ENCODE measurements at regions not wholly inside any gene's neighbourhood (a gene's known extent, or its start where the extent isn't known, plus 50 kb on each side); places are given as distances from the start of the nearest gene placed in this dataset.

DNA sequence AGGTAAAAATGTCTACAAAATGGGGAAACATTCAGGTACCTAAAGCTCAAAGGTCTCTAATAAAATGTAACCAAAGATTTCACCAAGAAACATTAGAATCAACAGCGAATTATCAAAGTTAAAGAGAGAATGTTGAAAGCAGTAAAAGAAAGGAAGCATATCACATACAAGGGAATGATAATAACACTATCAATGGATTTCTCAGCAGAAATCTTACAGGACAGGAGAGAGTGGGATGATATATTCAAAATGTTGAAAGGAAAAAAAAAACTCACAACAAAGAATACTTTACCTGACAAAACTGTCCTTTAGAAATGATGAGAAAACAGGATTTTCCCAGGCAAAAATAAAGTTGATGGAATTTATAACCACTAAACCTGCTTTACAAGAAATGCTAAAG, 591.2 kb upstream of the POU3F3 start:
- Histone ChIP-seq H3K4me3 (no peak overlapping the region), H3K4me2 (no peak overlapping the region), H3K9me2 (ENCODE audit: insufficient read depth) (no peaks in the 10 kb centered on the region), H3K27me3 (ENCODE audit: insufficient read depth) (no peaks in the 10 kb centered on the region), H3K4me1 (ENCODE audit: insufficient read depth) (no peaks in the 10 kb centered on the region), H3F3A (replicated peaks; ENCODE audit: low read depth) (no peaks in the 10 kb centered on the region), H3K36me3 (ENCODE audit: insufficient read depth) (peaks cover 3% of the 10 kb centered on the region; the same call in 1 of the 2 replicates), H2AFZ (no peak overlapping the region), H3K27ac (ENCODE audit: low read depth) (no peak overlapping the region), H4K20me1 (replicated peaks; ENCODE audit: insufficient read depth) (no peaks in the 10 kb centered on the region), H3K79me2 (replicated peaks; ENCODE audit: insufficient read depth) (no peaks in the 10 kb centered on the region)
- TF ChIP-seq ZNF331 (CRISPR knock-in tag; IDR thresholded peaks at IDR 0.05; ENCODE audit: low read depth) (no peak), CREB1 (CRISPR knock-in tag; IDR thresholded peaks at IDR 0.05; ENCODE audit: low read depth) (no peak), POLR2AphosphoS5 (IDR thresholded peaks at IDR 0.05; ENCODE audit: low read depth) (no peak), JUNB (IDR thresholded peaks at IDR 0.05; ENCODE audit: unreplicated experiment) (no peak), STAT1 (IDR thresholded peaks at IDR 0.05; ENCODE audit: unreplicated experiment) (no peak)
- TF ChIP-seq, protein P1, sequence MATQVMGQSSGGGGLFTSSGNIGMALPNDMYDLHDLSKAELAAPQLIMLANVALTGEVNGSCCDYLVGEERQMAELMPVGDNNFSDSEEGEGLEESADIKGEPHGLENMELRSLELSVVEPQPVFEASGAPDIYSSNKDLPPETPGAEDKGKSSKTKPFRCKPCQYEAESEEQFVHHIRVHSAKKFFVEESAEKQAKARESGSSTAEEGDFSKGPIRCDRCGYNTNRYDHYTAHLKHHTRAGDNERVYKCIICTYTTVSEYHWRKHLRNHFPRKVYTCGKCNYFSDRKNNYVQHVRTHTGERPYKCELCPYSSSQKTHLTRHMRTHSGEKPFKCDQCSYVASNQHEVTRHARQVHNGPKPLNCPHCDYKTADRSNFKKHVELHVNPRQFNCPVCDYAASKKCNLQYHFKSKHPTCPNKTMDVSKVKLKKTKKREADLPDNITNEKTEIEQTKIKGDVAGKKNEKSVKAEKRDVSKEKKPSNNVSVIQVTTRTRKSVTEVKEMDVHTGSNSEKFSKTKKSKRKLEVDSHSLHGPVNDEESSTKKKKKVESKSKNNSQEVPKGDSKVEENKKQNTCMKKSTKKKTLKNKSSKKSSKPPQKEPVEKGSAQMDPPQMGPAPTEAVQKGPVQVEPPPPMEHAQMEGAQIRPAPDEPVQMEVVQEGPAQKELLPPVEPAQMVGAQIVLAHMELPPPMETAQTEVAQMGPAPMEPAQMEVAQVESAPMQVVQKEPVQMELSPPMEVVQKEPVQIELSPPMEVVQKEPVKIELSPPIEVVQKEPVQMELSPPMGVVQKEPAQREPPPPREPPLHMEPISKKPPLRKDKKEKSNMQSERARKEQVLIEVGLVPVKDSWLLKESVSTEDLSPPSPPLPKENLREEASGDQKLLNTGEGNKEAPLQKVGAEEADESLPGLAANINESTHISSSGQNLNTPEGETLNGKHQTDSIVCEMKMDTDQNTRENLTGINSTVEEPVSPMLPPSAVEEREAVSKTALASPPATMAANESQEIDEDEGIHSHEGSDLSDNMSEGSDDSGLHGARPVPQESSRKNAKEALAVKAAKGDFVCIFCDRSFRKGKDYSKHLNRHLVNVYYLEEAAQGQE (IDR thresholded peaks at IDR 0.05; ENCODE audit: unreplicated experiment) = no peak
- TF ChIP-seq, protein P2, sequence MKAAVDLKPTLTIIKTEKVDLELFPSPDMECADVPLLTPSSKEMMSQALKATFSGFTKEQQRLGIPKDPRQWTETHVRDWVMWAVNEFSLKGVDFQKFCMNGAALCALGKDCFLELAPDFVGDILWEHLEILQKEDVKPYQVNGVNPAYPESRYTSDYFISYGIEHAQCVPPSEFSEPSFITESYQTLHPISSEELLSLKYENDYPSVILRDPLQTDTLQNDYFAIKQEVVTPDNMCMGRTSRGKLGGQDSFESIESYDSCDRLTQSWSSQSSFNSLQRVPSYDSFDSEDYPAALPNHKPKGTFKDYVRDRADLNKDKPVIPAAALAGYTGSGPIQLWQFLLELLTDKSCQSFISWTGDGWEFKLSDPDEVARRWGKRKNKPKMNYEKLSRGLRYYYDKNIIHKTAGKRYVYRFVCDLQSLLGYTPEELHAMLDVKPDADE (IDR thresholded peaks at IDR 0.05) = no peak
- no peak overlapping the region for H3K4me3 Mint-ChIP-seq
- H3K27ac Mint-ChIP-seq = no peak overlapping the region
- H3K27me3 Mint-ChIP-seq (ENCODE audit: insufficient read depth, low read depth, poor library complexity) = no peaks in the 10 kb centered on the region
- peaks cover 47% of the 10 kb centered on the region for H3K9me3 Mint-ChIP-seq
- peaks cover 32% of the 10 kb centered on the region for H3K36me3 Mint-ChIP-seq (ENCODE audit: low read depth)
- DNase-seq (ENCODE audit: low spot score) (no peak), ATAC-seq (no peak)
- no peaks in the 10 kb centered on the region for H3K4me1 Mint-ChIP-seq

DNA sequence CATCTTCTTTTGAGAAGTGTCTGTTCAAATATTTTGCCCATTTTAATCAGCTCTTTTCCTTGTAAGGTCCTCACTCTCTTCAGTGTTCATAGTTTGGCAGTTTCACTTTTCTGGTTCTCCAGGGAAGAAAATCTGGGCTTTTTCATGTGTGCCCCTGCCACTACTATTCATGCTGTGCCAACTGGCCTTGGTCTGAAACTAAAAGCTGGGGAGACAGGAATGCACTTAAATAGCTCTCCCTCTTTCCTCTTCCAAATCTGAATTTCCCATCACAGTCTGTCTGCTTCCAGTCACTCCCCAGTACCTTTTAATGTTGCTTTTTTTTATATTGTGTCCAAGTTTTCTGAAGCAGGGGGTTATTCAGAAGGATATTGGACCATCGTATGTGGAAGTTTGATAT, 574.3 kb upstream of the POU3F3 start:
- Mint-ChIP-seq H3K27ac (no peak overlapping the region), H3K4me1 (no peaks in the 10 kb centered on the region; the same call in 2 of the 3 replicates), H3K4me3 (no peak overlapping the region), H3K36me3 (ENCODE audit: low read depth) (no peaks in the 10 kb centered on the region), H3K9me3 (no peaks in the 10 kb centered on the region), H3K27me3 (ENCODE audit: insufficient read depth, low read depth, poor library complexity) (no peaks in the 10 kb centered on the region)
- H3K27me3 ChIP-seq (ENCODE audit: insufficient read depth) = no peaks in the 10 kb centered on the region
- H4K20me1 ChIP-seq (replicated peaks; ENCODE audit: insufficient read depth) = no peaks in the 10 kb centered on the region
- H3K9me2 ChIP-seq (ENCODE audit: insufficient read depth) = no peaks in the 10 kb centered on the region
- no peaks in the 10 kb centered on the region for H3K79me2 ChIP-seq (replicated peaks; ENCODE audit: insufficient read depth)
- no peak overlapping the region for H3K4me2 ChIP-seq
- no peaks in the 10 kb centered on the region for H3F3A ChIP-seq (replicated peaks; ENCODE audit: low read depth)
- H3K4me3 ChIP-seq = no peak overlapping the region
- no peaks in the 10 kb centered on the region for H3K36me3 ChIP-seq (ENCODE audit: insufficient read depth)
- TF ChIP-seq, protein P3, sequence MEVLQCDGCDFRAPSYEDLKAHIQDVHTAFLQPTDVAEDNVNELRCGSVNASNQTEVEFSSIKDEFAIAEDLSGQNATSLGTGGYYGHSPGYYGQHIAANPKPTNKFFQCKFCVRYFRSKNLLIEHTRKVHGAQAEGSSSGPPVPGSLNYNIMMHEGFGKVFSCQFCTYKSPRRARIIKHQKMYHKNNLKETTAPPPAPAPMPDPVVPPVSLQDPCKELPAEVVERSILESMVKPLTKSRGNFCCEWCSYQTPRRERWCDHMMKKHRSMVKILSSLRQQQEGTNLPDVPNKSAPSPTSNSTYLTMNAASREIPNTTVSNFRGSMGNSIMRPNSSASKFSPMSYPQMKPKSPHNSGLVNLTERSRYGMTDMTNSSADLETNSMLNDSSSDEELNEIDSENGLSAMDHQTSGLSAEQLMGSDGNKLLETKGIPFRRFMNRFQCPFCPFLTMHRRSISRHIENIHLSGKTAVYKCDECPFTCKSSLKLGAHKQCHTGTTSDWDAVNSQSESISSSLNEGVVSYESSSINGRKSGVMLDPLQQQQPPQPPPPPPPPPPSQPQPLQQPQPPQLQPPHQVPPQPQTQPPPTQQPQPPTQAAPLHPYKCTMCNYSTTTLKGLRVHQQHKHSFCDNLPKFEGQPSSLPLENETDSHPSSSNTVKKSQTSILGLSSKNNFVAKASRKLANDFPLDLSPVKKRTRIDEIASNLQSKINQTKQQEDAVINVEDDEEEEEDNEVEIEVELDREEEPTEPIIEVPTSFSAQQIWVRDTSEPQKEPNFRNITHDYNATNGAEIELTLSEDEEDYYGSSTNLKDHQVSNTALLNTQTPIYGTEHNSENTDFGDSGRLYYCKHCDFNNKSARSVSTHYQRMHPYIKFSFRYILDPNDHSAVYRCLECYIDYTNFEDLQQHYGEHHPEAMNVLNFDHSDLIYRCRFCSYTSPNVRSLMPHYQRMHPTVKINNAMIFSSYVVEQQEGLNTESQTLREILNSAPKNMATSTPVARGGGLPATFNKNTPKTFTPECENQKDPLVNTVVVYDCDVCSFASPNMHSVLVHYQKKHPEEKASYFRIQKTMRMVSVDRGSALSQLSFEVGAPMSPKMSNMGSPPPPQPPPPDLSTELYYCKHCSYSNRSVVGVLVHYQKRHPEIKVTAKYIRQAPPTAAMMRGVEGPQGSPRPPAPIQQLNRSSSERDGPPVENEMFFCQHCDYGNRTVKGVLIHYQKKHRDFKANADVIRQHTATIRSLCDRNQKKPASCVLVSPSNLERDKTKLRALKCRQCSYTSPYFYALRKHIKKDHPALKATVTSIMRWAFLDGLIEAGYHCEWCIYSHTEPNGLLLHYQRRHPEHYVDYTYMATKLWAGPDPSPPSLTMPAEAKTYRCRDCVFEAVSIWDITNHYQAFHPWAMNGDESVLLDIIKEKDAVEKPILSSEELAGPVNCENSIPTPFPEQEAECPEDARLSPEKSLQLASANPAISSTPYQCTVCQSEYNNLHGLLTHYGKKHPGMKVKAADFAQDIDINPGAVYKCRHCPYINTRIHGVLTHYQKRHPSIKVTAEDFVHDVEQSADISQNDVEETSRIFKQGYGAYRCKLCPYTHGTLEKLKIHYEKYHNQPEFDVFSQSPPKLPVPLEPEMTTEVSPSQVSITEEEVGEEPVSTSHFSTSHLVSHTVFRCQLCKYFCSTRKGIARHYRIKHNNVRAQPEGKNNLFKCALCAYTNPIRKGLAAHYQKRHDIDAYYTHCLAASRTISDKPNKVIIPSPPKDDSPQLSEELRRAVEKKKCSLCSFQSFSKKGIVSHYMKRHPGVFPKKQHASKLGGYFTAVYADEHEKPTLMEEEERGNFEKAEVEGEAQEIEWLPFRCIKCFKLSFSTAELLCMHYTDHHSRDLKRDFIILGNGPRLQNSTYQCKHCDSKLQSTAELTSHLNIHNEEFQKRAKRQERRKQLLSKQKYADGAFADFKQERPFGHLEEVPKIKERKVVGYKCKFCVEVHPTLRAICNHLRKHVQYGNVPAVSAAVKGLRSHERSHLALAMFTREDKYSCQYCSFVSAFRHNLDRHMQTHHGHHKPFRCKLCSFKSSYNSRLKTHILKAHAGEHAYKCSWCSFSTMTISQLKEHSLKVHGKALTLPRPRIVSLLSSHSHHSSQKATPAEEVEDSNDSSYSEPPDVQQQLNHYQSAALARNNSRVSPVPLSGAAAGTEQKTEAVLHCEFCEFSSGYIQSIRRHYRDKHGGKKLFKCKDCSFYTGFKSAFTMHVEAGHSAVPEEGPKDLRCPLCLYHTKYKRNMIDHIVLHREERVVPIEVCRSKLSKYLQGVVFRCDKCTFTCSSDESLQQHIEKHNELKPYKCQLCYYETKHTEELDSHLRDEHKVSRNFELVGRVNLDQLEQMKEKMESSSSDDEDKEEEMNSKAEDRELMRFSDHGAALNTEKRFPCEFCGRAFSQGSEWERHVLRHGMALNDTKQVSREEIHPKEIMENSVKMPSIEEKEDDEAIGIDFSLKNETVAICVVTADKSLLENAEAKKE (CRISPR knock-in tag; IDR thresholded peaks at IDR 0.05) = no peak
- no peak overlapping the region for H2AFZ ChIP-seq
- no peak for DNase-seq (ENCODE audit: low spot score)
- no peak for ATAC-seq
- H3K4me1 ChIP-seq (ENCODE audit: insufficient read depth) = no peaks in the 10 kb centered on the region
- no peak overlapping the region for H3K27ac ChIP-seq (ENCODE audit: low read depth)
